Spleen (tissue), 7 donors: ENCODE measurements at regions not wholly inside any gene's neighbourhood (a gene's known extent, or its start where the extent isn't known, plus 50 kb on each side); places are given as distances from the start of the nearest gene placed in this dataset.

Source experiments
- POLR2A ChIP-seq, 3 donors: fragments of 450-650 bp; IDR thresholded peaks; one replicate each; pipeline ENCODE4 v1.5.1; 2017; ENCODE audit warnings: antibody characterized with exemption in 3 of 3, mild to moderate bottlenecking in 1 of 3
- POLR2AphosphoS5 ChIP-seq, 3 donors: sonication (generic); formaldehyde crosslinking; IDR thresholded peaks; one replicate each; pipeline ENCODE4 v1.5.1; 2017; ENCODE audit warnings: antibody characterized with exemption in 3 of 3
- TF ChIP-seq, protein P1 (sequence below), 11 experiments: fragments of 200-600 bp in 7 of 11; fragments of 450-650 bp in 4 of 11; sonication (generic) in 4 of 11; IDR thresholded peaks in 8 of 11; conservative IDR thresholded peaks in 3 of 11; 1 replicate in 7 of 11; 2 replicates in 4 of 11; pipeline versions ENCODE4 v1.4.0 to v1.8.0; 2016 to 2021; ENCODE audit warnings: antibody characterized with exemption in 11 of 11, inconsistent platforms in 4 of 11, mild to moderate bottlenecking in 1 of 11
- donor health status: DM: no; HTN: no; CAD: no; lungs with moderate emphysema.
- donor health status: DM: no; HTN: no; CAD: no.
- donor health status: DM: no; HTN: no; CAD: no.

GRCh38 chr10:61142987-61143386 lies 199.0 kb upstream of the RHOBTB1 start:
- TF ChIP-seq POLR2A (IDR thresholded peaks at IDR 0.05) (no peak), POLR2AphosphoS5 (IDR thresholded peaks at IDR 0.05) (no peak)
- TF ChIP-seq, protein P1, sequence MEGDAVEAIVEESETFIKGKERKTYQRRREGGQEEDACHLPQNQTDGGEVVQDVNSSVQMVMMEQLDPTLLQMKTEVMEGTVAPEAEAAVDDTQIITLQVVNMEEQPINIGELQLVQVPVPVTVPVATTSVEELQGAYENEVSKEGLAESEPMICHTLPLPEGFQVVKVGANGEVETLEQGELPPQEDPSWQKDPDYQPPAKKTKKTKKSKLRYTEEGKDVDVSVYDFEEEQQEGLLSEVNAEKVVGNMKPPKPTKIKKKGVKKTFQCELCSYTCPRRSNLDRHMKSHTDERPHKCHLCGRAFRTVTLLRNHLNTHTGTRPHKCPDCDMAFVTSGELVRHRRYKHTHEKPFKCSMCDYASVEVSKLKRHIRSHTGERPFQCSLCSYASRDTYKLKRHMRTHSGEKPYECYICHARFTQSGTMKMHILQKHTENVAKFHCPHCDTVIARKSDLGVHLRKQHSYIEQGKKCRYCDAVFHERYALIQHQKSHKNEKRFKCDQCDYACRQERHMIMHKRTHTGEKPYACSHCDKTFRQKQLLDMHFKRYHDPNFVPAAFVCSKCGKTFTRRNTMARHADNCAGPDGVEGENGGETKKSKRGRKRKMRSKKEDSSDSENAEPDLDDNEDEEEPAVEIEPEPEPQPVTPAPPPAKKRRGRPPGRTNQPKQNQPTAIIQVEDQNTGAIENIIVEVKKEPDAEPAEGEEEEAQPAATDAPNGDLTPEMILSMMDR (IDR thresholded peaks at IDR 0.05 in 8 of 11, conservative IDR thresholded peaks at IDR 0.05 in 3 of 11), result no peak
